Mesodermal cell (in vitro differentiated cells): ENCODE measurements at regions not wholly inside any gene's neighbourhood (a gene's known extent, or its start where the extent isn't known, plus 50 kb on each side); places are given as distances from the start of the nearest gene placed in this dataset.

ENCODE experiments used
- H3K27ac ChIP-seq: 2 replicates; pipeline ENCODE4 v1.7.0; 2013; ENCODE audit warnings: mild to moderate bottlenecking, low read depth, low read length, moderate library complexity; ENCODE audit not compliant: severe bottlenecking
- H3K36me3 ChIP-seq: 2 replicates; pipeline ENCODE4 v1.7.1; 2013; ENCODE audit warnings: mild to moderate bottlenecking, low read length, moderate library complexity; ENCODE audit not compliant: control insufficient read depth, insufficient read depth
- H3K4me1 ChIP-seq: one replicate; pipeline ENCODE4 v1.7.1; 2013; ENCODE audit warnings: mild to moderate bottlenecking, low read length; ENCODE audit not compliant: insufficient read depth, control insufficient read depth, poor library complexity, severe bottlenecking
- H3K4me3 ChIP-seq: 2 replicates; pipeline ENCODE4 v1.7.0; 2013; ENCODE audit warnings: low read length, control low read depth, mild to moderate bottlenecking; ENCODE audit not compliant: insufficient read depth, poor library complexity, severe bottlenecking; ENCODE audit errors: extremely low read depth
- H3K9me3 ChIP-seq: 2 replicates; pipeline ENCODE4 v1.7.1; 2013; ENCODE audit warnings: mild to moderate bottlenecking, low read length, moderate library complexity; ENCODE audit not compliant: control insufficient read depth
- whole genome bisulfite sequencing, 2 experiments: methylation state at CpG; one replicate each; pipeline ENCODE4 v1.1.5; 2013; ENCODE audit warnings: missing lambda C conversion rate in 2 of 2; ENCODE audit not compliant: insufficient coverage in 2 of 2; 5-methylcytosine and 5-hydroxymethylcytosine counted together

- H3K36me3 ChIP-seq = no peaks in the 10 kb centered on the region
- WGBS, 2 experiments = 80% methylated on average over 2 of the region's 7 CpGs; no CpG with 5 or more reads in 1 of the 2 experiments
- no peaks in the 10 kb centered on the region for H3K9me3 ChIP-seq
- no peak overlapping the region for H3K27ac ChIP-seq
- peaks cover 7% of the 10 kb centered on the region for H3K4me1 ChIP-seq
- H3K4me3 ChIP-seq = no peak overlapping the region
Measured at GRCh38 chr6:103027271-103027931, 1633.9 kb downstream of the GRIK2 start.

- WGBS, 2 experiments = 89% methylated on average over 3 to 7 of the region's 7 CpGs
- no peaks in the 10 kb centered on the region for H3K36me3 ChIP-seq
- H3K9me3 ChIP-seq = no peaks in the 10 kb centered on the region
- no peaks in the 10 kb centered on the region for H3K4me1 ChIP-seq
- H3K4me3 ChIP-seq = no peak overlapping the region
- H3K27ac ChIP-seq = no peak overlapping the region
Measured at GRCh38 chr6:103018426-103018825, 1624.9 kb downstream of the GRIK2 start.

DNA sequence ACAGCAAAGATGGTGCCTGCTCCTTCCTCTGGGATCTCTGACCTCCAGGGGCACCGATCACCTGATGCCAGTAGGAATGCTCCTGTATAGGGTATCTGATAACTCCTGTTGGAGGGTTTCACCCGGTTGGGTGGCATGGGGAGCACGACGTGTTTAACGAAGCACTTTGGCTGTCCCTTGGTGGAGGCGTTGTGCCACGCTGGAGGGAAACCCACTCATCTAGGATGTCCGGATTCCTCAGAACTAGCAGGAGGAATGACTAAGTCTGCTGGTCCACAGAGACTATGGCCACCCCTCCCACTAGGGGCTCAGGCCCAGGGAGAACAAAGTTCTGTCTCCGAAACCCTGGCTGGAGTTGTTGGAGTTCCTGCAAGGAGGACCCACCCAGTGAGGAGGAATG is 1624.4 kb downstream of the GRIK2 start:
- no peaks in the 10 kb centered on the region for H3K36me3 ChIP-seq
- no peak overlapping the region for H3K4me3 ChIP-seq
- no peaks in the 10 kb centered on the region for H3K9me3 ChIP-seq
- H3K27ac ChIP-seq = no peak overlapping the region
- whole genome bisulfite sequencing, 2 experiments = 90 to 96% methylated on average over 3 to 9 of the region's 9 CpGs
- H3K4me1 ChIP-seq = no peaks in the 10 kb centered on the region

GRCh38 chr6:103011605-103012004 is 1618.1 kb downstream of the GRIK2 start:
- H3K4me3 ChIP-seq = no peak overlapping the region
- 44 to 90% methylated on average over 1 of the region's 2 CpGs for WGBS, 2 experiments

GRCh38 chr6:103002282-103002681 is 1608.8 kb downstream of the GRIK2 start:
- WGBS, 2 experiments = 60 to 75% methylated on average over 1 of the region's 3 CpGs
- Histone ChIP-seq H3K27ac (no peak overlapping the region), H3K36me3 (no peaks in the 10 kb centered on the region), H3K4me1 (no peaks in the 10 kb centered on the region), H3K9me3 (no peaks in the 10 kb centered on the region), H3K4me3 (no peak overlapping the region)

More at GRCh38 chr6:103011605-103012004, 1618.1 kb downstream of the GRIK2 start:
- Histone ChIP-seq H3K36me3 (no peaks in the 10 kb centered on the region), H3K4me1 (no peaks in the 10 kb centered on the region), H3K9me3 (no peaks in the 10 kb centered on the region), H3K27ac (no peak overlapping the region)

- no CpG with 5 or more reads among the region's 1 CpG for WGBS, 2 experiments
- no peak overlapping the region for H3K27ac ChIP-seq
Measured at GRCh38 chr6:103001724-103002123, 1608.2 kb downstream of the GRIK2 start.

GRCh38 chr6:103000688-103001087 is 1607.2 kb downstream of the GRIK2 start:
- H3K4me3 ChIP-seq = no peak overlapping the region
- no peaks in the 10 kb centered on the region for H3K9me3 ChIP-seq
- no peaks in the 10 kb centered on the region for H3K4me1 ChIP-seq
- H3K27ac ChIP-seq = no peak overlapping the region
- WGBS, 2 experiments = 49 to 53% methylated on average over 5 to 6 of the region's 8 CpGs
- H3K36me3 ChIP-seq = no peaks in the 10 kb centered on the region

More at GRCh38 chr6:103001724-103002123, 1608.2 kb downstream of the GRIK2 start:
- Histone ChIP-seq H3K36me3 (no peaks in the 10 kb centered on the region), H3K9me3 (no peaks in the 10 kb centered on the region), H3K4me1 (no peaks in the 10 kb centered on the region), H3K4me3 (no peak overlapping the region)

GRCh38 chr6:102995491-102995890 is 1602.0 kb downstream of the GRIK2 start:
- Histone ChIP-seq H3K4me1 (no peaks in the 10 kb centered on the region), H3K36me3 (no peaks in the 10 kb centered on the region), H3K4me3 (no peak overlapping the region), H3K9me3 (no peaks in the 10 kb centered on the region), H3K27ac (no peak overlapping the region)

GRCh38 chr6:102994866-102995265 is 1601.4 kb downstream of the GRIK2 start:
- no peaks in the 10 kb centered on the region for H3K9me3 ChIP-seq
- H3K27ac ChIP-seq = no peak overlapping the region
- 100% methylated on average over 1 of the region's 1 CpG; no CpG with 5 or more reads in 1 of the 2 experiments for WGBS, 2 experiments
- H3K4me1 ChIP-seq = no peaks in the 10 kb centered on the region
- H3K4me3 ChIP-seq = no peak overlapping the region
- H3K36me3 ChIP-seq = no peaks in the 10 kb centered on the region

- Histone ChIP-seq H3K9me3 (no peaks in the 10 kb centered on the region), H3K36me3 (no peaks in the 10 kb centered on the region), H3K4me3 (no peak overlapping the region), H3K4me1 (no peaks in the 10 kb centered on the region), H3K27ac (no peak overlapping the region)
Measured at GRCh38 chr6:102986086-102986485, 1592.6 kb downstream of the GRIK2 start.

DNA sequence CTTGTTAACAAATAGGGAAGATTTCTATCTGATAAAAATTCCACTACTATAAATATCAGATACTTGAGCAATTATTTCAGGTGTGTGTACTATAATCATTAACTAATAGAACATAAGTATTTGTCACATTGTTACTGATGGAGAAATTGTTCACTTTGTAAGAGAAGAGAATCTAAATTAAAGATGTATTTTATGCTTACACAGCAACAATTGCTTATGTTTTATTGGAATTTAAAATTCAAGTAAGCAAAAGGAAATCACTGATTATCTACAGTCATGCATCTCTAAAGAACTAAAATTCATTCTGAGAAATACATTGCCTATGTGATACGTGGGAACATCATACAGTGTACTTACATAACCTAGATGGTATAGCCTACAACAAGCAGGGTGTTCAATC is 1590.8 kb downstream of the GRIK2 start:
- Histone ChIP-seq H3K36me3 (no peaks in the 10 kb centered on the region), H3K9me3 (no peaks in the 10 kb centered on the region), H3K4me1 (no peaks in the 10 kb centered on the region), H3K4me3 (no peak overlapping the region), H3K27ac (no peak overlapping the region)
- no CpG with 5 or more reads among the region's 1 CpG for WGBS, 2 experiments
